ENCODE measurements at regions not wholly inside any gene's neighbourhood (a gene's known extent, or its start where the extent isn't known, plus 50 kb on each side); places are given as distances from the start of the nearest gene placed in this dataset.

GRCh38 chr18:75696391-75696790 lies 268.9 kb upstream of the SMIM21 start:
- Histone ChIP-seq H3K4me1 (ENCODE audit: insufficient read depth) (no peaks in the 10 kb centered on the region), H3F3A (replicated peaks; ENCODE audit: low read depth) (no peaks in the 10 kb centered on the region), H3K27ac (ENCODE audit: low read depth) (no peak overlapping the region), H3K4me2 (no peak overlapping the region), H2AFZ (no peak overlapping the region), H3K9me2 (ENCODE audit: insufficient read depth) (0 out of 2 replicates have a peak, but pooled peaks cover 3% of the 10 kb centered on the region), H3K27me3 (ENCODE audit: insufficient read depth) (no peaks in the 10 kb centered on the region), H3K79me2 (replicated peaks; ENCODE audit: insufficient read depth) (no peaks in the 10 kb centered on the region), H3K4me3 (no peak overlapping the region), H4K20me1 (replicated peaks; ENCODE audit: insufficient read depth) (no peaks in the 10 kb centered on the region), H3K36me3 (ENCODE audit: insufficient read depth) (no peaks in the 10 kb centered on the region)
- Mint-ChIP-seq H3K4me3 (no peak overlapping the region), H3K9me3 (peaks cover 4% of the 10 kb centered on the region), H3K27me3 (ENCODE audit: insufficient read depth, low read depth, poor library complexity) (no peaks in the 10 kb centered on the region), H3K4me1 (peaks cover 7% of the 10 kb centered on the region; the same call in 2 of the 3 replicates), H3K36me3 (ENCODE audit: low read depth) (peaks cover 2% of the 10 kb centered on the region; the same call in 1 of the 3 replicates), H3K27ac (no peak overlapping the region)
- ATAC-seq (no peak), DNase-seq (ENCODE audit: low spot score) (no peak)
- TF ChIP-seq NANOG (IDR thresholded peaks at IDR 0.05; ENCODE audit: borderline replicate concordance) (no peak), CTCF (conservative IDR thresholded peaks at IDR 0.05; ENCODE audit: low read depth in 2 of 2) (no peak), ZNF331 (CRISPR knock-in tag; IDR thresholded peaks at IDR 0.05; ENCODE audit: low read depth) (no peak), ETS1 (IDR thresholded peaks at IDR 0.05) (no peak), POLR2AphosphoS5 (IDR thresholded peaks at IDR 0.05; ENCODE audit: low read depth) (no peak), EZH2 (IDR thresholded peaks at IDR 0.05; ENCODE audit: low read depth, unreplicated experiment) (no peak), STAT1 (IDR thresholded peaks at IDR 0.05; ENCODE audit: unreplicated experiment) (no peak), REST (IDR thresholded peaks at IDR 0.05; ENCODE audit: unreplicated experiment) (no peak), ZNF114 (CRISPR knock-in tag; IDR thresholded peaks at IDR 0.05) (no peak), CREB1 (CRISPR knock-in tag; IDR thresholded peaks at IDR 0.05; ENCODE audit: low read depth) (no peak), JUNB (IDR thresholded peaks at IDR 0.05; ENCODE audit: unreplicated experiment) (no peak), EZH2phosphoT487 (IDR thresholded peaks at IDR 0.05; ENCODE audit: unreplicated experiment) (no peak), ZNF462 (CRISPR knock-in tag; IDR thresholded peaks at IDR 0.05) (no peak)

Data from GM23338 (cell line).